HUES48 (cell line): ENCODE measurements at regions not wholly inside any gene's neighbourhood (a gene's known extent, or its start where the extent isn't known, plus 50 kb on each side); places are given as distances from the start of the nearest gene placed in this dataset.

Source experiments
- H3K27ac ChIP-seq: one replicate; pipeline ENCODE4 v1.7.0; 2013; ENCODE audit warnings: low read depth, low read length, inconsistent platforms
- H3K27me3 ChIP-seq: 2 replicates; pipeline ENCODE4 v1.6.1; 2013; ENCODE audit warnings: mild to moderate bottlenecking, low read length; ENCODE audit not compliant: control insufficient read depth, insufficient read depth
- H3K36me3 ChIP-seq: 2 replicates; pipeline ENCODE4 v1.6.1; 2013; ENCODE audit warnings: low read length; ENCODE audit not compliant: control insufficient read depth, insufficient read depth
- H3K4me1 ChIP-seq: 2 replicates; pipeline ENCODE4 v1.6.1; 2013; ENCODE audit warnings: mild to moderate bottlenecking, low read length; ENCODE audit not compliant: control insufficient read depth, insufficient read depth
- H3K4me3 ChIP-seq: 2 replicates; pipeline ENCODE4 v1.5.1; 2013; ENCODE audit warnings: mild to moderate bottlenecking, low read depth, low read length
- H3K9ac ChIP-seq: 2 replicates; pipeline ENCODE4 v1.6.1; 2013; ENCODE audit warnings: mild to moderate bottlenecking, low read depth, low read length, moderate library complexity
- H3K9me3 ChIP-seq: 2 replicates; pipeline ENCODE4 v1.6.1; 2013; ENCODE audit warnings: low read length; ENCODE audit not compliant: control insufficient read depth, insufficient read depth

GRCh38 chr10:124301736-124302135, 117.0 kb downstream of the OAT start:
- Histone ChIP-seq H3K9me3 (peaks cover 8% of the 10 kb centered on the region; the same call in 1 of the 2 replicates), H3K36me3 (no peaks in the 10 kb centered on the region), H3K27ac (no peak overlapping the region), H3K4me1 (no peaks in the 10 kb centered on the region), H3K9ac (no peak overlapping the region), H3K27me3 (no peaks in the 10 kb centered on the region), H3K4me3 (no peak overlapping the region)

GRCh38 chr10:124300735-124301134, 118.0 kb downstream of the OAT start:
- Histone ChIP-seq H3K4me3 (no peak overlapping the region), H3K27ac (no peak overlapping the region), H3K4me1 (no peaks in the 10 kb centered on the region), H3K36me3 (no peaks in the 10 kb centered on the region), H3K27me3 (no peaks in the 10 kb centered on the region), H3K9me3 (peaks cover 8% of the 10 kb centered on the region; the same call in 1 of the 2 replicates), H3K9ac (no peak overlapping the region)

- no peaks in the 10 kb centered on the region for H3K36me3 ChIP-seq
- H3K27me3 ChIP-seq: no peaks in the 10 kb centered on the region
- H3K9ac ChIP-seq: no peak overlapping the region
- H3K4me3 ChIP-seq: no peak overlapping the region
- H3K4me1 ChIP-seq: no peaks in the 10 kb centered on the region
- H3K9me3 ChIP-seq: peaks cover 8% of the 10 kb centered on the region; the same call in 1 of the 2 replicates
- no peak overlapping the region for H3K27ac ChIP-seq
Observed at GRCh38 chr10:124300224-124300623, 118.5 kb downstream of the OAT start.

GRCh38 chr10:124299696-124300095, 119.0 kb downstream of the OAT start:
- Histone ChIP-seq H3K4me1 (no peaks in the 10 kb centered on the region), H3K9ac (no peak overlapping the region), H3K9me3 (peaks cover 8% of the 10 kb centered on the region; the same call in 1 of the 2 replicates), H3K4me3 (no peak overlapping the region), H3K27me3 (no peaks in the 10 kb centered on the region), H3K27ac (no peak overlapping the region), H3K36me3 (no peaks in the 10 kb centered on the region)

- H3K27me3 ChIP-seq: no peaks in the 10 kb centered on the region
- H3K4me3 ChIP-seq: no peak overlapping the region
- no peak overlapping the region for H3K27ac ChIP-seq
- H3K36me3 ChIP-seq: no peaks in the 10 kb centered on the region
- H3K4me1 ChIP-seq: no peaks in the 10 kb centered on the region
- H3K9ac ChIP-seq: no peak overlapping the region
- H3K9me3 ChIP-seq: peaks cover 8% of the 10 kb centered on the region; the same call in 1 of the 2 replicates
Observed at GRCh38 chr10:124298891-124299290, 119.8 kb downstream of the OAT start.

GRCh38 chr10:124296813-124297788, 121.6 kb downstream of the OAT start:
- Histone ChIP-seq H3K36me3 (no peaks in the 10 kb centered on the region), H3K4me1 (no peaks in the 10 kb centered on the region), H3K9me3 (peaks cover 8% of the 10 kb centered on the region; the same call in 1 of the 2 replicates), H3K27me3 (no peaks in the 10 kb centered on the region), H3K27ac (no peak overlapping the region), H3K4me3 (no peak overlapping the region), H3K9ac (no peak overlapping the region)

- Histone ChIP-seq H3K4me3 (no peak overlapping the region), H3K9me3 (peaks cover 8% of the 10 kb centered on the region; the same call in 1 of the 2 replicates), H3K27me3 (no peaks in the 10 kb centered on the region), H3K9ac (no peak overlapping the region), H3K4me1 (no peaks in the 10 kb centered on the region), H3K27ac (no peak overlapping the region), H3K36me3 (no peaks in the 10 kb centered on the region)
Observed at GRCh38 chr10:124296121-124296812, 122.5 kb downstream of the OAT start.

GRCh38 chr10:124294811-124295770, 123.6 kb downstream of the OAT start:
- no peak overlapping the region for H3K27ac ChIP-seq
- H3K9ac ChIP-seq: no peak overlapping the region
- peaks cover 1% of the 10 kb centered on the region; the same call in 1 of the 2 replicates for H3K9me3 ChIP-seq
- no peaks in the 10 kb centered on the region for H3K27me3 ChIP-seq
- H3K4me1 ChIP-seq: no peaks in the 10 kb centered on the region
- no peak overlapping the region for H3K4me3 ChIP-seq
- H3K36me3 ChIP-seq: no peaks in the 10 kb centered on the region

- Histone ChIP-seq H3K27ac (no peak overlapping the region), H3K4me1 (no peaks in the 10 kb centered on the region), H3K9ac (no peak overlapping the region), H3K4me3 (no peak overlapping the region), H3K27me3 (no peaks in the 10 kb centered on the region), H3K9me3 (no peaks in the 10 kb centered on the region), H3K36me3 (no peaks in the 10 kb centered on the region)
Observed at GRCh38 chr10:124293616-124294449, 124.9 kb downstream of the OAT start.
